ENCODE measurements at regions not wholly inside any gene's neighbourhood (a gene's known extent, or its start where the extent isn't known, plus 50 kb on each side); places are given as distances from the start of the nearest gene placed in this dataset.
"Not testable (repeated sequence)": the region's sequence is repeated elsewhere in the genome, so short reads cannot be mapped to it uniquely, and the experiment has no call there.

- DNase-seq = no peak
- Mint-ChIP-seq H3K27me3 (ENCODE audit: low read depth) (no peaks in the 10 kb centered on the region), H3K4me3 (no peak overlapping the region), H3K4me1 (ENCODE audit: low read depth) (no peaks in the 10 kb centered on the region), H3K9me3 (no peaks in the 10 kb centered on the region), H3K36me3 (ENCODE audit: insufficient read depth) (no peaks in the 10 kb centered on the region)
- no peak for ATAC-seq
Observed at GRCh38 chr18:44568342-44568741, 112.3 kb upstream of the SETBP1 start.

GRCh38 chr18:44568986-44569385 is 111.7 kb upstream of the SETBP1 start:
- H3K9me3 Mint-ChIP-seq = no peaks in the 10 kb centered on the region
- H3K36me3 Mint-ChIP-seq (ENCODE audit: insufficient read depth) = no peaks in the 10 kb centered on the region
- no peak for ATAC-seq
- H3K4me1 Mint-ChIP-seq (ENCODE audit: low read depth) = no peaks in the 10 kb centered on the region
- no peak for DNase-seq
- no peaks in the 10 kb centered on the region for H3K27me3 Mint-ChIP-seq (ENCODE audit: low read depth)
- no peak overlapping the region for H3K4me3 Mint-ChIP-seq

- H3K27me3 Mint-ChIP-seq (ENCODE audit: low read depth) = no peaks in the 10 kb centered on the region
- no peak overlapping the region for H3K4me3 Mint-ChIP-seq
- H3K36me3 Mint-ChIP-seq (ENCODE audit: insufficient read depth) = no peaks in the 10 kb centered on the region
- H3K9me3 Mint-ChIP-seq = no peaks in the 10 kb centered on the region
- ATAC-seq (no peak), DNase-seq (no peak)
- no peaks in the 10 kb centered on the region for H3K4me1 Mint-ChIP-seq (ENCODE audit: low read depth)
Observed at GRCh38 chr18:44569391-44570055, 111.2 kb upstream of the SETBP1 start.

GRCh38 chr18:44579028-44579702 is 101.5 kb upstream of the SETBP1 start:
- no peak overlapping the region for H3K4me3 Mint-ChIP-seq
- peaks cover 1% of the 10 kb centered on the region for H3K27me3 Mint-ChIP-seq (ENCODE audit: low read depth)
- H3K9me3 Mint-ChIP-seq = no peaks in the 10 kb centered on the region
- H3K4me1 Mint-ChIP-seq (ENCODE audit: low read depth) = no peaks in the 10 kb centered on the region
- no peaks in the 10 kb centered on the region for H3K36me3 Mint-ChIP-seq (ENCODE audit: insufficient read depth)
- ATAC-seq (no peak), DNase-seq (no peak)

- DNase-seq (no peak), ATAC-seq (no peak)
- Mint-ChIP-seq H3K36me3 (ENCODE audit: insufficient read depth) (no peaks in the 10 kb centered on the region), H3K4me1 (ENCODE audit: low read depth) (no peaks in the 10 kb centered on the region), H3K9me3 (no peaks in the 10 kb centered on the region), H3K4me3 (no peak overlapping the region), H3K27me3 (ENCODE audit: low read depth) (peaks cover 1% of the 10 kb centered on the region)
Observed at GRCh38 chr18:44579745-44580144, 100.9 kb upstream of the SETBP1 start.

- H3K9me3 Mint-ChIP-seq = no peaks in the 10 kb centered on the region
- H3K4me3 Mint-ChIP-seq = no peak overlapping the region
Observed at GRCh38 chr18:44580159-44580558, 100.5 kb upstream of the SETBP1 start.

GRCh38 chr18:44580782-44581181 is 99.9 kb upstream of the SETBP1 start:
- ATAC-seq; H3K9me3 Mint-ChIP-seq; H3K27me3 Mint-ChIP-seq (ENCODE audit: low read depth); DNase-seq; H3K36me3 Mint-ChIP-seq (ENCODE audit: insufficient read depth); H3K4me3 Mint-ChIP-seq; H3K4me1 Mint-ChIP-seq (ENCODE audit: low read depth): not testable (repeated sequence)

More at GRCh38 chr18:44580159-44580558, 100.5 kb upstream of the SETBP1 start:
- no peaks in the 10 kb centered on the region for H3K36me3 Mint-ChIP-seq (ENCODE audit: insufficient read depth)
- H3K4me1 Mint-ChIP-seq (ENCODE audit: low read depth) = no peaks in the 10 kb centered on the region
- DNase-seq (no peak), ATAC-seq (no peak)
- peaks cover 1% of the 10 kb centered on the region for H3K27me3 Mint-ChIP-seq (ENCODE audit: low read depth)

GRCh38 chr18:44582456-44582855 is 98.2 kb upstream of the SETBP1 start:
- Mint-ChIP-seq H3K4me1 (ENCODE audit: low read depth) (no peaks in the 10 kb centered on the region), H3K27me3 (ENCODE audit: low read depth) (peaks cover 8% of the 10 kb centered on the region), H3K4me3 (no peak overlapping the region), H3K9me3 (no peaks in the 10 kb centered on the region), H3K36me3 (ENCODE audit: insufficient read depth) (no peaks in the 10 kb centered on the region)
- no peak for DNase-seq
- no peak for ATAC-seq

- Mint-ChIP-seq H3K4me3 (no peak overlapping the region), H3K36me3 (ENCODE audit: insufficient read depth) (no peaks in the 10 kb centered on the region), H3K27me3 (ENCODE audit: low read depth) (peaks cover 8% of the 10 kb centered on the region), H3K9me3 (no peaks in the 10 kb centered on the region), H3K4me1 (ENCODE audit: low read depth) (no peaks in the 10 kb centered on the region)
- no peak for DNase-seq
- ATAC-seq = no peak
Observed at GRCh38 chr18:44584900-44585299, 95.8 kb upstream of the SETBP1 start.

GRCh38 chr18:44586782-44587524 is 93.7 kb upstream of the SETBP1 start:
- DNase-seq = no peak
- H3K27me3 Mint-ChIP-seq (ENCODE audit: low read depth) = peaks cover 7% of the 10 kb centered on the region
- ATAC-seq = no peak
- no peaks in the 10 kb centered on the region for H3K9me3 Mint-ChIP-seq
- no peaks in the 10 kb centered on the region for H3K4me1 Mint-ChIP-seq (ENCODE audit: low read depth)
- no peaks in the 10 kb centered on the region for H3K36me3 Mint-ChIP-seq (ENCODE audit: insufficient read depth)
- H3K4me3 Mint-ChIP-seq = no peak overlapping the region

GRCh38 chr18:44588508-44588907 is 92.2 kb upstream of the SETBP1 start:
- no peaks in the 10 kb centered on the region for H3K36me3 Mint-ChIP-seq (ENCODE audit: insufficient read depth)
- no peaks in the 10 kb centered on the region for H3K9me3 Mint-ChIP-seq
- ATAC-seq = no peak
- no peaks in the 10 kb centered on the region for H3K4me1 Mint-ChIP-seq (ENCODE audit: low read depth)
- peaks cover 9% of the 10 kb centered on the region for H3K27me3 Mint-ChIP-seq (ENCODE audit: low read depth)
- DNase-seq = no peak
- H3K4me3 Mint-ChIP-seq = no peak overlapping the region

- no peaks in the 10 kb centered on the region for H3K36me3 Mint-ChIP-seq (ENCODE audit: insufficient read depth)
- H3K27me3 Mint-ChIP-seq (ENCODE audit: low read depth) = peaks cover 9% of the 10 kb centered on the region
- H3K4me3 Mint-ChIP-seq = no peak overlapping the region
- H3K4me1 Mint-ChIP-seq (ENCODE audit: low read depth) = no peaks in the 10 kb centered on the region
- no peak for DNase-seq
- ATAC-seq = no peak
- no peaks in the 10 kb centered on the region for H3K9me3 Mint-ChIP-seq
Observed at GRCh38 chr18:44589693-44590355, 90.9 kb upstream of the SETBP1 start.

- Mint-ChIP-seq H3K9me3 (no peaks in the 10 kb centered on the region), H3K36me3 (ENCODE audit: insufficient read depth) (no peaks in the 10 kb centered on the region)
- no peak for ATAC-seq
Observed at GRCh38 chr18:44590956-44591670, 89.6 kb upstream of the SETBP1 start.

GRCh38 chr18:44592639-44593038 is 88.0 kb upstream of the SETBP1 start:
- H3K4me1 Mint-ChIP-seq (ENCODE audit: low read depth) = no peaks in the 10 kb centered on the region
- H3K36me3 Mint-ChIP-seq (ENCODE audit: insufficient read depth) = no peaks in the 10 kb centered on the region
- ATAC-seq (no peak), DNase-seq (no peak)
- no peaks in the 10 kb centered on the region for H3K9me3 Mint-ChIP-seq
- no peak overlapping the region for H3K4me3 Mint-ChIP-seq
- peaks cover 5% of the 10 kb centered on the region for H3K27me3 Mint-ChIP-seq (ENCODE audit: low read depth)

More at GRCh38 chr18:44590956-44591670, 89.6 kb upstream of the SETBP1 start:
- Mint-ChIP-seq H3K4me3 (no peak overlapping the region), H3K27me3 (ENCODE audit: low read depth) (peaks cover 12% of the 10 kb centered on the region), H3K4me1 (ENCODE audit: low read depth) (no peaks in the 10 kb centered on the region)
- DNase-seq = no peak

Data from activated T-cell treated with anti-CD3 and anti-CD28 coated beads, Interleukin-2, amount 50 U/mL, for 4 hours (primary cell).